ENCODE measurements at regions not wholly inside any gene's neighbourhood (a gene's known extent, or its start where the extent isn't known, plus 50 kb on each side); places are given as distances from the start of the nearest gene placed in this dataset.

DNA sequence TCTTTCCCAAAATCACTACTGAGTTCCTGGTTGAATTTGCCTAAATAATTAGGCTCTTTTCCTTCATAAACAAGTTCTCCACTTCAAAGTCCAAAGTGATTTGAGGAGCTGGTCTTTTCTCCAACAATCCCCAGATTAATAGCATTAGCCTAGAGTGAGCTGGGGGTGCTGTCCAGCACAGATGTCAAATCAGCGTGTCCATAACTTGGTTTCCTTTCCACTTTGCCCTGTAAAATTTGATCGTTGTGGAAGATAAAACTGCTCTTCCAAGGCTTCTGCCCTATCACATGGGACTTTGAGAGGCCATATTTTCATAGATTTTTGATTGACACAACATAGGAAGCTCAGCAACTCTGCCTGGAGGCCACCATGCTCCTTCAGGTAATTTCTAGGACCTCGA lies 134.7 kb upstream of the RORB start:
- TF ChIP-seq, protein P1, sequence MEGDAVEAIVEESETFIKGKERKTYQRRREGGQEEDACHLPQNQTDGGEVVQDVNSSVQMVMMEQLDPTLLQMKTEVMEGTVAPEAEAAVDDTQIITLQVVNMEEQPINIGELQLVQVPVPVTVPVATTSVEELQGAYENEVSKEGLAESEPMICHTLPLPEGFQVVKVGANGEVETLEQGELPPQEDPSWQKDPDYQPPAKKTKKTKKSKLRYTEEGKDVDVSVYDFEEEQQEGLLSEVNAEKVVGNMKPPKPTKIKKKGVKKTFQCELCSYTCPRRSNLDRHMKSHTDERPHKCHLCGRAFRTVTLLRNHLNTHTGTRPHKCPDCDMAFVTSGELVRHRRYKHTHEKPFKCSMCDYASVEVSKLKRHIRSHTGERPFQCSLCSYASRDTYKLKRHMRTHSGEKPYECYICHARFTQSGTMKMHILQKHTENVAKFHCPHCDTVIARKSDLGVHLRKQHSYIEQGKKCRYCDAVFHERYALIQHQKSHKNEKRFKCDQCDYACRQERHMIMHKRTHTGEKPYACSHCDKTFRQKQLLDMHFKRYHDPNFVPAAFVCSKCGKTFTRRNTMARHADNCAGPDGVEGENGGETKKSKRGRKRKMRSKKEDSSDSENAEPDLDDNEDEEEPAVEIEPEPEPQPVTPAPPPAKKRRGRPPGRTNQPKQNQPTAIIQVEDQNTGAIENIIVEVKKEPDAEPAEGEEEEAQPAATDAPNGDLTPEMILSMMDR (conservative IDR thresholded peaks at IDR 0.05) = no peak
- no peak for TF ChIP-seq ZFX (IDR thresholded peaks at IDR 0.05)

All from C4-2B (cell line).